Glomerular endothelial cell (primary cell): ENCODE measurements at regions not wholly inside any gene's neighbourhood (a gene's known extent, or its start where the extent isn't known, plus 50 kb on each side); places are given as distances from the start of the nearest gene placed in this dataset.
"Not testable (repeated sequence)": the region's sequence is repeated elsewhere in the genome, so short reads cannot be mapped to it uniquely, and the experiment has no call there.

Source experiments
- DNase-seq: peaks from one replicate; pipeline ENCODE4 v3.0.0-alpha.2; 2011; ENCODE audit warnings: low read depth, low spot score; ENCODE audit errors: extremely low read depth

DNA sequence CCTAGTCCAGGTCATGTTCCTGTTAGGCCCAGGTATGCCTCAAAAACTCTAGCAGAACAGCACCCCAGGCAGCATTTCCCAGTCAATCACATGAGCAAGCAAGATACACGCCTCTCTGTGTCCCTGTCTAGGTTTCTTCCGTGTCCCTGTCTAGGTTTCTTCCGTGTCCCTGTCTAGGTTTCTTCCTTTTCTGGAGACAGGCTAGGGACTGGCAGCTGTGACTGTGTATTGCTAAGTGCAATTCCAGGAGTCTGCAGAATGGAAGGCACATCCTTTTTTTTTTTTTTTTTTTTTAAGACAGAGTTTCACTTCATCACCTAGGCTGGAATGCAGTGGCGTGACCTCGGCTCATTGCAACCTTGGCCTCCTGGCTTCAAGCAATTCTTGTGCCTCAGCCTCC lies 77.6 kb downstream of the SETD4 start:
- no peak for DNase-seq

DNA sequence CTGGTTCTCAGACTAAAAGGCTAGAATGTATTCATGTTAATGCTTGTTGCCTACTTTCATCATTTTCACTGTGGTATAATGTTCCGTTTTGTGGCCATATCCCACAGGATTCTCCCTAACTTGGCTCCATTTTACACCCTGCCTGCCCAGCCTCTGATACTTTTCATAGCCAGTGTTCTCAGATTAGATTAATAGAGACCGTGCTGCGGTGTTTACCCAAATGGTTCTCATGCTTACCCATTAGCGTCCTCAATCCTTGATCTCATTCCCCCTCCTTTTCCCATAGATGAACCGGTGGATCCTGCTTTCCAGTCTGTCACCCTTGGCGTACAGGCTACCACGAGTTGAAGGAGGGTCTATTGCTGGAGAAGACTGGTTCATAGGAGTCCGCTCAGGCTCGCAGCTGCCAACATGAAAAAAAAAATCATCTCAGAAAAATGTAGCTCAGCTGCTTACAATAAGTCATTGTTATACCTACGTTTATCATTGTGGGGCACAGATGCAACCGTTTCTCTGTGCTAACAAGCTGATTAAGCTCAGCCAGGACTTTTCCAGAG lies 78.7 kb downstream of the SETD4 start:
- no peak for DNase-seq

GRCh38 chr21:35980821-35981220 lies 79.5 kb downstream of the SETD4 start:
- DNase-seq: no peak

DNA sequence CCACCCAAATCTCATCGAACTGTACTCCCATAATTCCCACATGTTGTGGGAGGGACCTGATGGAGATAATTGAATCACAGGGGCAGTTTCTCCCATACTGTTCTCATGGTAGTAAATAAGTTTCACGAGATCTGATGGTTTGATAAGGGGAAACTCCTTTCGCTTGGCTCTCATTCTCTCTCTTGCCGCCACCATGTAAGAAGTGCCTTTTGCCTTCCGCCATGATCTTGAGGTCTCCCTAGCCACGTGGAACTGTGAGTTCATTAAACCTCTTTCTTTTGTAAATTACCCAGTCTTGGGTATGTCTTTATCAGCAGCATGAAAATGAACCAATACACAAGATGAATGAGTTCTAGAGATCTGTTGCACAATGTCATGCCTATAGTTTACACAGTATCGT lies 82.5 kb downstream of the SETD4 start:
- DNase-seq: not testable (repeated sequence)

- DNase-seq: no peak
Measured at GRCh38 chr21:35976929-35977328, 83.4 kb downstream of the SETD4 start.

GRCh38 chr21:35976481-35976880 lies 83.8 kb downstream of the SETD4 start:
- no peak for DNase-seq

DNA sequence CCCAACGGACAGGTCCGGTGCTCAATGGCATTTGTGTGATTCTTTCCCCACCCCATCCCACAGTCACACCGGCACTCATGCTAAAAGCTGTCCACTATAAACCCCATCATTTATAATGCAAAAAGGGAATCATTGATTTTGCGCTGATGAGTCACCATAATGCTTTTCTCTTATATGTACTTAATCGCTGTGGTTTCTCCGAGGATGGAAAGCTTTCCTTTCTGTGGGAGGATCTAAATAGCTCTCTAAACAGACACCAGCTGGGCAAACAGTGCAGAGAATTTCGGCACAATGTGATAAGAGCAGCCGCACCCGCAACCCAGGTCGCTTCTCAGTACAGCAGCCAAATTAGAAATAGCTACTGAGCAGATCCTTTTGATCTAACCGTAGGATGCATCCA lies 85.6 kb downstream of the SETD4 start:
- no peak for DNase-seq

DNA sequence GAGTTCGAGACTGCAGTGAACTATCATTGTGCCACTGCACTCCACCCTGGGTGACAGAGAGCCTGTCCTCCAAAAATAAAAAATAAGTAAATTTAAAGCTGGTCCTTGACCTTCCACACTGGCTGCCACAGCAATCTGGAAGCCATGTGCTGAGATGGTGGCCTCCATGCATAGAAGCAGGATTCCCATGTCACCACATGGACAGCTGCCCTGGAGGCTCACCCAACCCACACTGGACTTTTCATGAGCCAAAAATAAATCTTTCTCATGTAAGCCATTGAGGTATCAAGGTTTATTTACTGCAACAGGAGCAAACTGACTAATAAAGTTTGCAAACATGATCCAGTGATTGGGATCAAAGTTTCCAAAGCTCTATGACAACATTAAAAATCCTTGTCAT lies 88.5 kb downstream of the SETD4 start:
- DNase-seq: no peak

GRCh38 chr21:35969281-35969680 lies 91.0 kb downstream of the SETD4 start:
- no peak for DNase-seq

- no peak for DNase-seq
Measured at GRCh38 chr21:35968564-35968963, 91.8 kb downstream of the SETD4 start.

GRCh38 chr21:35965699-35966098 lies 94.6 kb downstream of the SETD4 start:
- no peak for DNase-seq

DNA sequence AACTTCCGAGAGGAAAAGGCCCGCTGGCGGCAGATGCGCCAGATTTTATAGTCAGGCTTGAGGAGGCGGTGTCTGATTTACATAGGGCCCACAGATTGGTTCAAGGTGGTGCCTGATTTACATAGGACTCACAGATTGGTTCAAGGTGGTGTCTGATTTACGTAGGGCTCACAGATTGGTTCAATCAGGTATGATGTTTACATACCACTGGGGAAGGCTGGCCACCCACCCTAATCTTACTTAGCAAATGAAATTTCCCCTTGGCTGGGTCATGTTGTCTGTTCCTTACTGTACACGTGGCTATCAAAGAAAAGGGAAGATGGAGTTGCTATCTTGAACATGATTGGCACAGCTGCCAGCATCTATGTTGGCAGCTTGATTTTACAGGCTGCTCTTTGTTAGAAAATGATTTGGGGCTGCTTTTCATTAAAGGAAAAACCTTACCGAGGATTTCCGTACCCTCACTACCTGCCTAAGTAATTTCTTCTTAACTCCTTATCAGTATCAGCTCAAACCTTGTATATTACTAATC lies 96.3 kb downstream of the SETD4 start:
- DNase-seq: no peak

- no peak for DNase-seq
Measured at GRCh38 chr21:35962917-35963316, 97.4 kb downstream of the SETD4 start.

DNA sequence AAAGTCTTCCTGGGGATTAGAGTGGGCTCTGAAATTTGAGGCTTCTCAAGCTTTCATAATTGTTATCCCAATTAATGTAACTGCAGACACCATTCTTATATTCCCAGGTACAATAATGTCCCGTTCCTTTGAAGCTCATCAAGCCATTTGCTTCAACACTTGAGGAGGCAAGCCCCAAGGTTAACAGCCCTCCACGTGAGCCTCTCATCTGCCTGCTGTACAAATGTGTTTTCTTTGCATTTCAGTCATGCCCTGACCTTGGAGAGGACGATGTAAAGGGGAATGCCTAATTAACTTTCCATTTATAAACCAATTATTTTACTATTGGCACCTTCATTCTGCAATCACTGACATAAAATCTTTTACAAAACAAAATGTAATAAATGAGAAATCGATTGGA lies 106.3 kb downstream of the SETD4 start:
- DNase-seq: no peak

- DNase-seq: no peak
Measured at GRCh38 chr21:35953597-35953996, 106.7 kb downstream of the SETD4 start.

GRCh38 chr21:35952651-35953340 lies 107.5 kb downstream of the SETD4 start:
- no peak for DNase-seq

- no peak for DNase-seq
Measured at GRCh38 chr21:35948982-35949381, 111.3 kb downstream of the SETD4 start.

DNA sequence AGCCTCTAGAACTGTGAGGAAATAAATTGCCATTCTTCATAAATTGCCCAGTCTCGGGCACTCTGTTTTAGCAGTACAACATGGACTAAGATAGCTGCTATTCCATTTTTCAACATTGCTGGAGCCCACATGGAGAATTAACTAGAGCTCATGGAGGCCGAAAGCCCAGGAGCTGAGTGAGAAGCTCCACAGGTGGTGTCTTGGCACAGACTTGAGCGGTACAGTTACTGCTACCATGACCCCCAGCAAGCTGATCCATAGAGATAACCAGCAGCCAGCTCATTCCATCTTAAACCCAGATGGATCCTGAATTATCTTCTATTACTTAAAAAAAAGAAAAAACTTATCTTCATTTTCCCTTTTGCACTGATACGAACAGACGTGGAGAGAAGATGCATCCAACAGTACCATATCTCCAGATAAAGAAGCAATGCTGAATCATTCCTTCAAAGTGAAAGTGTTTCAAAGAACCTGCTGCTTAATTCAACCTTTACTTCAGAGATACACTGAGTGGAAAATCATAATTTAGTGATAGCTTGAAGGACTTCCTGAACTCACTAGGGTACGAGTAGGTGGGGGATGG lies 115.1 kb downstream of the SETD4 start:
- no peak for DNase-seq

GRCh38 chr21:35943752-35944151 lies 116.6 kb downstream of the SETD4 start:
- no peak for DNase-seq

DNA sequence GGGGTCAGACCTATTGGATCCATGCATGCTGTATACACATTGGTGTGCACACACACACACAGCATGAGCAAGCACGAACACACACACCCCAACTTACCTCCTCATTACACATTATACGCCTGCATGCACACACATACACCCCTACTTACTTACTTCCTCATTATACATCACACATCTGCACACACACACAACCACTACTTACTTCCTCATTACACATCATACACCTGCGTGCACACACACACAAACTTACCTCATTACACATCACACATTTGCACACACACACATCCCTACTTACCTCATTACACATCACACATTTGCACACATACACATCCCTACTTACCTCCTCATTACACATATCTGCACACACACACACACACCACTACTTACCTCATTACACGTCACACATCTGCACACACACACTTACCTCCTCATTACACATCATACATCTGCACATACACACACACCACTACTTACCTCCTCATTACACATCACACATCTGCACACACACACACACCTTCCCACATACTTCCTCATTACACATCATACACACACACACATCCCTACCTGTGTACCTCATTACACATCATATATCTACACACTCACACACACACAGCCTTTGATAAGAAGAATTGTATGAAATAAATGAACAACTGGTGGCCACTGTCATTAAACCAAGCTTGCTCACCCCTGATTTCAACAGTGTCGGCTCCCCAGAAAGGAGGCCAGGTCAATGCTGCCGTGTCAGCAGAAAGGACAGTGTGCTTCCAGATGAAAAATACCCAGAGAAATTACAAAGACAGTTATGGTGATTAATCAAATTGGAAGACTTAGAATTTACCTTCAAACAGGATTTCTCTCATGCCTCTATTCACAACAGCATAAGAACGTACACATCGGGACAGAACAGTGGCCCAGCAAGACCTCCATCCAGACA lies 117.8 kb downstream of the SETD4 start:
- no peak for DNase-seq
